GM13976 (cell line): ENCODE measurements at regions not wholly inside any gene's neighbourhood (a gene's known extent, or its start where the extent isn't known, plus 50 kb on each side); places are given as distances from the start of the nearest gene placed in this dataset.

Experiments
- DNase-seq: peaks from one replicate; pipeline ENCODE4 v3.0.0; 2012; ENCODE audit warnings: low spot score
- CTCF ChIP-seq: IDR thresholded peaks from 2 replicates; pipeline ENCODE4 v1.5.1; 2012; ENCODE audit warnings: borderline replicate concordance, mild to moderate bottlenecking; ENCODE audit not compliant: insufficient read depth; ENCODE audit errors: extremely low read depth, missing control alignments, control extremely low read depth
- in situ Hi-C: fragments of 300-500 bp; cut with MboI; formaldehyde crosslinking; loops from one replicate; pipeline ENCODE4 v1.12.0; 2022; ENCODE audit warnings: low sequenced_read_pairs, mixed read lengths, inconsistent platforms; ENCODE audit not compliant: unreplicated experiment

GRCh38 chr5:61896811-61897210 is 409.2 kb upstream of the KIF2A start:
- no peak for DNase-seq
- in situ Hi-C loops = no loop called here
- TF ChIP-seq CTCF = no peak

GRCh38 chr5:61897251-61897650 is 408.8 kb upstream of the KIF2A start:
- no peak for TF ChIP-seq CTCF
- no peak for DNase-seq
- in situ Hi-C loops = no loop called here

GRCh38 chr5:61901997-61902396 is 404.0 kb upstream of the KIF2A start:
- no peak for DNase-seq
- in situ Hi-C loops = no loop called here
- no peak for TF ChIP-seq CTCF

- TF ChIP-seq CTCF = no peak
- in situ Hi-C loops = no loop called here
- DNase-seq = no peak
These were observed 401.3 kb upstream of the KIF2A start for GRCh38 chr5:61904730-61905129.

- no peak for TF ChIP-seq CTCF
- in situ Hi-C loops = no loop called here
- DNase-seq = no peak
These were observed 400.4 kb upstream of the KIF2A start for GRCh38 chr5:61905613-61906012.

GRCh38 chr5:61906820-61907219 is 399.2 kb upstream of the KIF2A start:
- DNase-seq = no peak
- no peak for TF ChIP-seq CTCF
- in situ Hi-C loops = no loop called here

GRCh38 chr5:61907995-61908394 is 398.0 kb upstream of the KIF2A start:
- in situ Hi-C loops = no loop called here
- DNase-seq = no peak

More at GRCh38 chr5:61907995-61908394, 398.0 kb upstream of the KIF2A start:
- no peak for TF ChIP-seq CTCF
